Posterior vena cava (tissue), 2 donors: ENCODE measurements at regions not wholly inside any gene's neighbourhood (a gene's known extent, or its start where the extent isn't known, plus 50 kb on each side); places are given as distances from the start of the nearest gene placed in this dataset.

ENCODE experiments used
- DNase-seq: peaks from one replicate; pipeline ENCODE4 v3.0.0-alpha.2; 2020; ENCODE audit warnings: low spot score
- intact Hi-C, 2 donors: fragments of 100-400 bp; cut with DNase I; formaldehyde crosslinking; loops; one replicate each; pipeline versions ENCODE4 v1.14.1 to v1.14.2; 2022 to 2023
- donor health status: DM: yes; HTN: yes; CAD: no.
- donor health status: DM: yes; HTN: yes; CAD: no.

DNA sequence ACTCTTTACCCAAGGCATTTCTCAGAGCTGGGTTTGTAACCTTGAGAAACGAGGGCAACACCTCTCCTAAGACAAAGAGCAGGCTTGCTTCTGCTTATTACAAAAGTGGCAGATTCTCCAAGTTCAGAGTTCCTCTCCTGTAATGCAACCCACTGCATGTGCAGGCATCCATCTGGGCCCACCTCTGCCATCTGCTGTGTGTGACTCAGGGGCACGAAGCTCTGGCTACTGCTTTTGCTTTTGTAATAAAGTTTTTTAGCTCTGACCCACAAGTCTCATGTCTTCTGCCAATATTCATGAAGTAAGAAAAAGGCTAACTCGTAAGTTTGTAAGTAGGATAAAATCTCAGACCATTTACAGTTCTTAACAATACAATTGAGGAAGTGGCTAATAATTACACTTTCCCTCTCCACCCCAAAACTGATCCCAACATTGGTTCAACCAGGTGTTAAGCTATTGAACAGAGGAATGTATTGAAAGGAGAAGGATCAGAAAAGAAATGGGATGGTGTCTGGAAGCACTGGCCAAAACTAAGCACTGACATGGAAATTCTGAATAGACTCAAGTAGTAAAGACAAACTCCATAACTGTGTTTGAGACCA, 51.7 kb upstream of the SMLR1 start:
- intact Hi-C loops = no loop called here
- no peak for DNase-seq

DNA sequence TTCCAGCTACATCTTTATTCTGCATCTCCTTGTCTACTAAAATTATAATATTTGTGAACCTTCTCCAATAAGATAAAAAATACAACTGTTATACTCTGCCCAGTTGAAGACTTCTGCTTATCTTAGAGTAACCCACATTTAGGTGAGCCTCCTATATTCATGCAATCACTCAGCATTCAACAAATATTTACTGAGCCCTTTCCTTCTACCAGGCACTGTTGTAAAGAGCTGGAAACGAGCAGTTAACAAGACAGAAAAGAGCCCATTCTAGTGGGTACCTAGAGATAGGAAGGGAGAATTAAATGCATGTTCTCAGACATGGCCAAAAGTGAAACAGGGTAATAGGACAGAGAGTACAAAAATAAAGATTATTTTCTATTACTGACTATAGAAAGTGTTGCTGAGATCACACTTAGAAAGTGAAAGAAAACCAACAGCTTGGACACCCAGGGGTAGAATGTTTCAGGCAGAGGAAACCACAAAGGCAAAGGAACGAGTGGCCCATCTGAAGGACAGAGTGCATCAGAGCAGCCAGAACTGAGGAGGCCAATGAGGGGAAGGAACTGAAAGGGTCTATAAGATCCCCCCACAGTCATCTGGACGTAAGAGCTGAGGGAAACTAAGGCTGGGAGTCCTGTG, 50.8 kb upstream of the SMLR1 start:
- no peak for DNase-seq
- intact Hi-C loops = no loop called here
